ENCODE measurements at regions not wholly inside any gene's neighbourhood (a gene's known extent, or its start where the extent isn't known, plus 50 kb on each side); places are given as distances from the start of the nearest gene placed in this dataset.

- TF ChIP-seq, protein P1, sequence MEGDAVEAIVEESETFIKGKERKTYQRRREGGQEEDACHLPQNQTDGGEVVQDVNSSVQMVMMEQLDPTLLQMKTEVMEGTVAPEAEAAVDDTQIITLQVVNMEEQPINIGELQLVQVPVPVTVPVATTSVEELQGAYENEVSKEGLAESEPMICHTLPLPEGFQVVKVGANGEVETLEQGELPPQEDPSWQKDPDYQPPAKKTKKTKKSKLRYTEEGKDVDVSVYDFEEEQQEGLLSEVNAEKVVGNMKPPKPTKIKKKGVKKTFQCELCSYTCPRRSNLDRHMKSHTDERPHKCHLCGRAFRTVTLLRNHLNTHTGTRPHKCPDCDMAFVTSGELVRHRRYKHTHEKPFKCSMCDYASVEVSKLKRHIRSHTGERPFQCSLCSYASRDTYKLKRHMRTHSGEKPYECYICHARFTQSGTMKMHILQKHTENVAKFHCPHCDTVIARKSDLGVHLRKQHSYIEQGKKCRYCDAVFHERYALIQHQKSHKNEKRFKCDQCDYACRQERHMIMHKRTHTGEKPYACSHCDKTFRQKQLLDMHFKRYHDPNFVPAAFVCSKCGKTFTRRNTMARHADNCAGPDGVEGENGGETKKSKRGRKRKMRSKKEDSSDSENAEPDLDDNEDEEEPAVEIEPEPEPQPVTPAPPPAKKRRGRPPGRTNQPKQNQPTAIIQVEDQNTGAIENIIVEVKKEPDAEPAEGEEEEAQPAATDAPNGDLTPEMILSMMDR (IDR thresholded peaks at IDR 0.05) = no peak
- no peak for TF ChIP-seq POLR2A (IDR thresholded peaks at IDR 0.05)
These were observed 727.9 kb upstream of the LINC00305 start for GRCh38 chr18:64876833-64877232.

Data from adrenal gland (tissue), 5 donors.